WI38 (cell line): ENCODE measurements at regions not wholly inside any gene's neighbourhood (a gene's known extent, or its start where the extent isn't known, plus 50 kb on each side); places are given as distances from the start of the nearest gene placed in this dataset.

Experiments used
- H3K4me3 ChIP-seq: 2 replicates; pipeline ENCODE4 v1.5.1; 2011; ENCODE audit warnings: low read depth, mild to moderate bottlenecking, control low read depth, low read length
- TF ChIP-seq, protein P1 (sequence below): IDR thresholded peaks from 2 replicates; pipeline ENCODE4 v1.5.1; 2012; ENCODE audit warnings: low read depth, mild to moderate bottlenecking, control low read depth, low read length

GRCh38 chr22:27383896-27384295 is 417.7 kb downstream of the MN1 start:
- TF ChIP-seq, protein P1, sequence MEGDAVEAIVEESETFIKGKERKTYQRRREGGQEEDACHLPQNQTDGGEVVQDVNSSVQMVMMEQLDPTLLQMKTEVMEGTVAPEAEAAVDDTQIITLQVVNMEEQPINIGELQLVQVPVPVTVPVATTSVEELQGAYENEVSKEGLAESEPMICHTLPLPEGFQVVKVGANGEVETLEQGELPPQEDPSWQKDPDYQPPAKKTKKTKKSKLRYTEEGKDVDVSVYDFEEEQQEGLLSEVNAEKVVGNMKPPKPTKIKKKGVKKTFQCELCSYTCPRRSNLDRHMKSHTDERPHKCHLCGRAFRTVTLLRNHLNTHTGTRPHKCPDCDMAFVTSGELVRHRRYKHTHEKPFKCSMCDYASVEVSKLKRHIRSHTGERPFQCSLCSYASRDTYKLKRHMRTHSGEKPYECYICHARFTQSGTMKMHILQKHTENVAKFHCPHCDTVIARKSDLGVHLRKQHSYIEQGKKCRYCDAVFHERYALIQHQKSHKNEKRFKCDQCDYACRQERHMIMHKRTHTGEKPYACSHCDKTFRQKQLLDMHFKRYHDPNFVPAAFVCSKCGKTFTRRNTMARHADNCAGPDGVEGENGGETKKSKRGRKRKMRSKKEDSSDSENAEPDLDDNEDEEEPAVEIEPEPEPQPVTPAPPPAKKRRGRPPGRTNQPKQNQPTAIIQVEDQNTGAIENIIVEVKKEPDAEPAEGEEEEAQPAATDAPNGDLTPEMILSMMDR = no peak
- H3K4me3 ChIP-seq = no peak overlapping the region

DNA sequence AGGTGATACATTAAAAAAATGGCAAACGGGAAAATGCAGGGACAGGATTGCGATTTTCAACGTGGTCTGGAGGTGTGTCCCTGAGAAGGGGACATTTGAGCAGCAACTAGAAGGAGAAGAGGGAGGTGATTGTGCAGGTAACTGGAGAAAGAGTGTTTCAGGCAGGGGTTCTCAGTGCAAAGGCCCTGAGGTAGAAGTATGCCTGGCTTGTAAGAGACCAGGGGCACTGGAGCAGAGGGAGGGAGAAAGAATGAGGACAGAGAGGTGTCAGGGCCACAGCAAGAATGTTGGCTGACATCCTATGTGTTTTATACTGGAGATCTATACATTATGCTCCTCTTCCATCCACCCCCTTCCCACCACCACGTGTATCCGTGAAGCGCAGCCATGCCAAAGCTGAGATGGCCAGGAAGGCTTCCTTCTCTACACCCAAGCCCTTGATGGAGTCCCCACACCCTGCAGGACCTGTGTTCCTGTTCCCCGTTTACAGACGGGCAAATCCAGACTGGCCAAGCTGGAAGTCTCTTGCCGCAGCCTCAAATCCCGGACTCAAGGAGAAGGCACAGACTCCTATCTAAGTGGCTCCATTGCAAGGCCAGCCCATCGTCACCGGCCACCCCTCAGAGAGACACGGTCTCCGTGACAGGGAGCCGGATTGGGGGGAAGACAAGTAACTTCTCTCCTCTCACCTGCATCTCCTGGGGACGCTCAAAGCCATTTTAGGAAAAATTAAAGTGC is 416.1 kb downstream of the MN1 start:
- TF ChIP-seq, protein P1 = no peak
- no peak overlapping the region for H3K4me3 ChIP-seq

GRCh38 chr22:27386186-27386585 is 415.4 kb downstream of the MN1 start:
- TF ChIP-seq, protein P1 = no peak
- H3K4me3 ChIP-seq = no peak overlapping the region

- TF ChIP-seq, protein P1 = no peak
- no peak overlapping the region for H3K4me3 ChIP-seq
These were observed 414.0 kb downstream of the MN1 start for GRCh38 chr22:27387561-27387960.

DNA sequence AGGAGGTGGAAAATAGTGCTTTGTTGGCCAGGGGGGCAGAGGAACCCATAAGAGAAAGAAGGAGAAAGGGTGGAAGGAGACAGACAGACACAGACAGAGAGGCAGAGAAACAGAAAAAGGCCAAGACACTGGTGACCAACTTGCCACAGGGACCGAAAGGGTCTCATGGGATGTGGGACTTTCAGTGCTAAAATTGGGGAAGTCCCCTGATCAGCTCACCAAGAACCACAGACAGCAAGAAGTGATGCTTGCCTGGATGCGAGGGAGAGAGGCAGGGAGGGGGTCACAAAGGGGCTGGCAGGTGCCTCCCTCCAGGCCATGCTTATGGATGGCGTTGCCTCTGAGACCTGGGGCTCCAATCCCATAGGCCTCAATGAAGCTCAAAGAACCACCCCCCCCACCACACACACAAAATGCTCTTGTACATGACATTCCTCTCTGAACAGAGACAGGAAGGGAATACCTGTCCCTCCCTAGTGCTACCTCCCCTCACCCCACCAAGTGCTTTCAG is 413.4 kb downstream of the MN1 start:
- TF ChIP-seq, protein P1 = no peak
- H3K4me3 ChIP-seq = no peak overlapping the region

- TF ChIP-seq, protein P1 = no peak
- no peak overlapping the region for H3K4me3 ChIP-seq
These were observed 411.9 kb downstream of the MN1 start for GRCh38 chr22:27389727-27390075.

GRCh38 chr22:27391092-27391770 is 410.3 kb downstream of the MN1 start:
- H3K4me3 ChIP-seq = no peak overlapping the region
- TF ChIP-seq, protein P1 = no peak
